Sigmoid colon (tissue), 4 donors: ENCODE measurements at regions not wholly inside any gene's neighbourhood (a gene's known extent, or its start where the extent isn't known, plus 50 kb on each side); places are given as distances from the start of the nearest gene placed in this dataset.

ENCODE experiments used
- CTCF ChIP-seq, 4 experiments: fragments of 450-650 bp in 3 of 4; fragments of 200-600 bp in 1 of 4; IDR thresholded peaks; one replicate each; pipeline ENCODE4 v1.5.1; 2016 to 2019; ENCODE audit warnings: antibody characterized with exemption in 4 of 4, mild to moderate bottlenecking in 3 of 4, moderate library complexity in 2 of 4
- POLR2AphosphoS5 ChIP-seq, 4 donors: sonication (generic); formaldehyde crosslinking; IDR thresholded peaks; one replicate each; pipeline ENCODE4 v1.6.1; 2017; ENCODE audit warnings: antibody characterized with exemption in 4 of 4

- TF ChIP-seq CTCF (IDR thresholded peaks at IDR 0.05) (no peak), POLR2AphosphoS5 (IDR thresholded peaks at IDR 0.05) (no peak)
Measured at GRCh38 chr16:73536931-73537330, 489.0 kb upstream of the ZFHX3 start.
